KMS-11 (cell line): ENCODE measurements at regions not wholly inside any gene's neighbourhood (a gene's known extent, or its start where the extent isn't known, plus 50 kb on each side); places are given as distances from the start of the nearest gene placed in this dataset.

Experiments
- H2AFZ ChIP-seq: fragments of 200-600 bp; sonication (generic); 2 replicates; pipeline ENCODE4 v1.6.1; 2016; ENCODE audit warnings: antibody characterized with exemption, mixed run types, low read depth
- H3K27ac ChIP-seq: fragments of 200-600 bp; sonication (generic); 2 replicates; pipeline ENCODE4 v1.6.1; 2016; ENCODE audit warnings: mild to moderate bottlenecking, mixed run types
- H3K27me3 ChIP-seq: fragments of 200-600 bp; sonication (generic); 2 replicates; pipeline ENCODE4 v1.6.1; 2017; ENCODE audit warnings: mild to moderate bottlenecking, low read depth, mixed run types, moderate library complexity; ENCODE audit not compliant: insufficient read depth
- H3K36me3 ChIP-seq: fragments of 200-600 bp; sonication (generic); 2 replicates; pipeline ENCODE4 v1.6.1; 2017; ENCODE audit warnings: mild to moderate bottlenecking, mixed run types; ENCODE audit not compliant: insufficient read depth
- H3K4me1 ChIP-seq: fragments of 200-600 bp; sonication (generic); 2 replicates; pipeline ENCODE4 v1.6.1; 2016; ENCODE audit warnings: mild to moderate bottlenecking, low read depth, mixed run types; ENCODE audit not compliant: poor library complexity, severe bottlenecking
- H3K4me2 ChIP-seq: fragments of 200-600 bp; sonication (generic); 2 replicates; pipeline ENCODE4 v1.7.0; 2016; ENCODE audit warnings: mild to moderate bottlenecking, mixed run types
- H3K4me3 ChIP-seq: fragments of 200-600 bp; sonication (generic); IDR thresholded peaks from 2 replicates; pipeline ENCODE4 v1.6.1; 2017; ENCODE audit warnings: low read depth, low read length, mixed read lengths; ENCODE audit not compliant: insufficient read depth
- H3K79me2 ChIP-seq: fragments of 200-600 bp; sonication (generic); 2 replicates; pipeline ENCODE4 v1.6.1; 2016; ENCODE audit warnings: low read depth, mixed run types; ENCODE audit not compliant: insufficient read depth
- H3K9ac ChIP-seq: fragments of 200-600 bp; sonication (generic); 2 replicates; pipeline ENCODE4 v1.6.1; 2016; ENCODE audit warnings: mild to moderate bottlenecking, mixed run types
- H4K20me1 ChIP-seq: fragments of 200-600 bp; sonication (generic); 2 replicates; pipeline ENCODE4 v1.6.1; 2016; ENCODE audit warnings: mild to moderate bottlenecking, mixed run types; ENCODE audit not compliant: insufficient read depth
- CTCF ChIP-seq: fragments of 200-600 bp; sonication (generic); conservative IDR thresholded peaks from 2 replicates; pipeline ENCODE4 v1.6.1; 2017; ENCODE audit warnings: low read depth, mild to moderate bottlenecking, antibody characterized with exemption, low read length, moderate library complexity, mixed read lengths

- Histone ChIP-seq H3K4me3 (no peak overlapping the region), H3K9ac (no peak overlapping the region), H3K27ac (no peak overlapping the region), H4K20me1 (no peaks in the 10 kb centered on the region), H3K79me2 (no peaks in the 10 kb centered on the region), H3K4me2 (no peak overlapping the region), H3K27me3 (no peaks in the 10 kb centered on the region), H3K4me1 (no peaks in the 10 kb centered on the region), H3K36me3 (no peaks in the 10 kb centered on the region), H2AFZ (no peak overlapping the region)
- TF ChIP-seq CTCF = no peak
Measured at GRCh38 chr16:51868631-51869030, 678.3 kb downstream of the TOX3 start.

- H3K4me2 ChIP-seq = no peak overlapping the region
- TF ChIP-seq CTCF = no peak
- no peaks in the 10 kb centered on the region for H3K36me3 ChIP-seq
- no peaks in the 10 kb centered on the region for H3K27me3 ChIP-seq
- no peak overlapping the region for H3K27ac ChIP-seq
- H3K9ac ChIP-seq = no peak overlapping the region
- no peak overlapping the region for H2AFZ ChIP-seq
- no peak overlapping the region for H3K4me3 ChIP-seq
- no peaks in the 10 kb centered on the region for H3K4me1 ChIP-seq
- no peaks in the 10 kb centered on the region for H3K79me2 ChIP-seq
- no peaks in the 10 kb centered on the region for H4K20me1 ChIP-seq
Measured at GRCh38 chr16:51867386-51868065, 679.4 kb downstream of the TOX3 start.

GRCh38 chr16:51864575-51864974, 682.4 kb downstream of the TOX3 start:
- no peak for TF ChIP-seq CTCF
- no peaks in the 10 kb centered on the region for H3K27me3 ChIP-seq
- no peaks in the 10 kb centered on the region for H3K79me2 ChIP-seq
- no peaks in the 10 kb centered on the region for H4K20me1 ChIP-seq
- H3K4me2 ChIP-seq = no peak overlapping the region
- no peaks in the 10 kb centered on the region for H3K4me1 ChIP-seq
- no peak overlapping the region for H3K27ac ChIP-seq
- no peak overlapping the region for H3K4me3 ChIP-seq
- no peak overlapping the region for H2AFZ ChIP-seq
- H3K9ac ChIP-seq = no peak overlapping the region
- H3K36me3 ChIP-seq = no peaks in the 10 kb centered on the region

GRCh38 chr16:51854401-51854951, 692.5 kb downstream of the TOX3 start:
- no peaks in the 10 kb centered on the region for H3K79me2 ChIP-seq
- H3K4me3 ChIP-seq = no peak overlapping the region
- H3K36me3 ChIP-seq = no peaks in the 10 kb centered on the region
- no peak overlapping the region for H3K27ac ChIP-seq
- no peaks in the 10 kb centered on the region for H3K27me3 ChIP-seq
- H3K4me2 ChIP-seq = no peak overlapping the region
- no peak overlapping the region for H3K9ac ChIP-seq
- no peak for TF ChIP-seq CTCF
- no peaks in the 10 kb centered on the region for H4K20me1 ChIP-seq
- no peaks in the 10 kb centered on the region for H3K4me1 ChIP-seq
- H2AFZ ChIP-seq = no peak overlapping the region
